NCI-H2196 (cell line): ENCODE measurements at regions not wholly inside any gene's neighbourhood (a gene's known extent, or its start where the extent isn't known, plus 50 kb on each side); places are given as distances from the start of the nearest gene placed in this dataset.
"Not testable (repeated sequence)": the region's sequence is repeated elsewhere in the genome, so short reads cannot be mapped to it uniquely, and the experiment has no call there.

Experiments used
- DNase-seq: peaks from one replicate; lab custom pipeline; 2025; ENCODE audit not compliant: unreplicated experiment; lab: John Stamatoyannopoulos, UW

GRCh38 chr4:17246656-17247055, 265.2 kb downstream of the QDPR start:
- DNase-seq: no peak

- DNase-seq: no peak
Measured at GRCh38 chr4:17241835-17242234, 270.1 kb downstream of the QDPR start.

GRCh38 chr4:17238633-17239032, 273.3 kb downstream of the QDPR start:
- DNase-seq: no peak

GRCh38 chr4:17236686-17237085, 275.2 kb downstream of the QDPR start:
- DNase-seq: no peak

- DNase-seq: no peak
Measured at GRCh38 chr4:17234678-17235077, 277.2 kb downstream of the QDPR start.

GRCh38 chr4:17232566-17233253, 279.2 kb downstream of the QDPR start:
- no peak for DNase-seq

GRCh38 chr4:17231880-17232475, 279.9 kb downstream of the QDPR start:
- not testable (repeated sequence) for DNase-seq

GRCh38 chr4:17230727-17231126, 281.2 kb downstream of the QDPR start:
- no peak for DNase-seq

- no peak for DNase-seq
Measured at GRCh38 chr4:17220816-17221215, 291.1 kb downstream of the QDPR start.

- DNase-seq: no peak
Measured at GRCh38 chr4:17218786-17219185, 293.1 kb downstream of the QDPR start.

GRCh38 chr4:17206829-17207801, 304.8 kb downstream of the QDPR start:
- DNase-seq: no peak

- no peak for DNase-seq
Measured at GRCh38 chr4:17204908-17205307, 306.5 kb upstream of the LDB2 start.

- DNase-seq: no peak
Measured at GRCh38 chr4:17203797-17204196, 305.4 kb upstream of the LDB2 start.

GRCh38 chr4:17197070-17197469, 298.6 kb upstream of the LDB2 start:
- DNase-seq: no peak

GRCh38 chr4:17195461-17196275, 297.2 kb upstream of the LDB2 start:
- no peak for DNase-seq

- DNase-seq: no peak
Measured at GRCh38 chr4:17194586-17194985, 296.1 kb upstream of the LDB2 start.

GRCh38 chr4:17189759-17190158, 291.3 kb upstream of the LDB2 start:
- no peak for DNase-seq

- DNase-seq: no peak
Measured at GRCh38 chr4:17189401-17189720, 290.9 kb upstream of the LDB2 start.

- DNase-seq: no peak
Measured at GRCh38 chr4:17188547-17189400, 290.3 kb upstream of the LDB2 start.

GRCh38 chr4:17188125-17188524, 289.7 kb upstream of the LDB2 start:
- DNase-seq: no peak
